Amniotic stem cell (primary cell): ENCODE measurements at regions not wholly inside any gene's neighbourhood (a gene's known extent, or its start where the extent isn't known, plus 50 kb on each side); places are given as distances from the start of the nearest gene placed in this dataset.
"Not testable (repeated sequence)": the region's sequence is repeated elsewhere in the genome, so short reads cannot be mapped to it uniquely, and the experiment has no call there.

Experiments
- DNase-seq: peaks from one replicate; lab custom pipeline; 2025; lab: John Stamatoyannopoulos, UW

- no peak for DNase-seq
Observed at GRCh38 chr5:62041156-62041756, 264.8 kb upstream of the KIF2A start.

GRCh38 chr5:62042007-62042406, 264.0 kb upstream of the KIF2A start:
- no peak for DNase-seq

- no peak for DNase-seq
Observed at GRCh38 chr5:62043289-62044280, 262.4 kb upstream of the KIF2A start.

GRCh38 chr5:62044989-62045388, 261.0 kb upstream of the KIF2A start:
- no peak for DNase-seq

- DNase-seq, result no peak
Observed at GRCh38 chr5:62046191-62046590, 259.8 kb upstream of the KIF2A start.

- no peak for DNase-seq
Observed at GRCh38 chr5:62051747-62052146, 254.3 kb upstream of the KIF2A start.

- DNase-seq, result no peak
Observed at GRCh38 chr5:62059960-62060359, 246.0 kb upstream of the KIF2A start.

GRCh38 chr5:62065050-62065449, 241.0 kb upstream of the KIF2A start:
- no peak for DNase-seq

GRCh38 chr5:62066761-62067277, 239.2 kb upstream of the KIF2A start:
- no peak for DNase-seq

GRCh38 chr5:62068554-62068953, 237.5 kb upstream of the KIF2A start:
- DNase-seq, result no peak

- no peak for DNase-seq
Observed at GRCh38 chr5:62077387-62077786, 228.6 kb upstream of the KIF2A start.

- no peak for DNase-seq
Observed at GRCh38 chr5:62077823-62078550, 228.0 kb upstream of the KIF2A start.

GRCh38 chr5:62082370-62082801, 223.6 kb upstream of the KIF2A start:
- peak; percentile 14 for DNase-seq

GRCh38 chr5:62083247-62083646, 222.8 kb upstream of the KIF2A start:
- DNase-seq, result no peak

GRCh38 chr5:62083661-62084060, 222.3 kb upstream of the KIF2A start:
- DNase-seq, result no peak

GRCh38 chr5:62084391-62084790, 221.6 kb upstream of the KIF2A start:
- DNase-seq, result no peak

GRCh38 chr5:62090953-62091352, 215.1 kb upstream of the KIF2A start:
- no peak for DNase-seq

GRCh38 chr5:62093411-62093810, 212.6 kb upstream of the KIF2A start:
- DNase-seq, result no peak

- DNase-seq, result no peak
Observed at GRCh38 chr5:62093976-62094375, 212.0 kb upstream of the KIF2A start.

GRCh38 chr5:62097361-62097760, 208.6 kb upstream of the KIF2A start:
- no peak for DNase-seq

- DNase-seq, result no peak
Observed at GRCh38 chr5:62100201-62100600, 205.8 kb upstream of the KIF2A start.

- not testable (repeated sequence) for DNase-seq
Observed at GRCh38 chr5:62103863-62104262, 202.1 kb upstream of the KIF2A start.
